NB4 (cell line): ENCODE measurements at regions not wholly inside any gene's neighbourhood (a gene's known extent, or its start where the extent isn't known, plus 50 kb on each side); places are given as distances from the start of the nearest gene placed in this dataset.

Experiments
- CTCF ChIP-seq: IDR thresholded peaks from one replicate; pipeline ENCODE4 v1.5.1; 2012; ENCODE audit warnings: low read depth, low read length
- MYC ChIP-seq: IDR thresholded peaks from 2 replicates; pipeline ENCODE4 v1.6.1; 2011; ENCODE audit warnings: low read depth, low read length
- POLR2A ChIP-seq: IDR thresholded peaks from 2 replicates; pipeline ENCODE4 v1.6.1; 2011; ENCODE audit warnings: mild to moderate bottlenecking; ENCODE audit not compliant: insufficient read length; ENCODE audit errors: extremely low read depth

GRCh38 chr6:168826726-168827585 lies 386.0 kb downstream of the SMOC2 start:
- TF ChIP-seq CTCF = no peak
- TF ChIP-seq POLR2A = no peak
- TF ChIP-seq MYC = no peak
